ENCODE measurements at regions not wholly inside any gene's neighbourhood (a gene's known extent, or its start where the extent isn't known, plus 50 kb on each side); places are given as distances from the start of the nearest gene placed in this dataset.

DNA sequence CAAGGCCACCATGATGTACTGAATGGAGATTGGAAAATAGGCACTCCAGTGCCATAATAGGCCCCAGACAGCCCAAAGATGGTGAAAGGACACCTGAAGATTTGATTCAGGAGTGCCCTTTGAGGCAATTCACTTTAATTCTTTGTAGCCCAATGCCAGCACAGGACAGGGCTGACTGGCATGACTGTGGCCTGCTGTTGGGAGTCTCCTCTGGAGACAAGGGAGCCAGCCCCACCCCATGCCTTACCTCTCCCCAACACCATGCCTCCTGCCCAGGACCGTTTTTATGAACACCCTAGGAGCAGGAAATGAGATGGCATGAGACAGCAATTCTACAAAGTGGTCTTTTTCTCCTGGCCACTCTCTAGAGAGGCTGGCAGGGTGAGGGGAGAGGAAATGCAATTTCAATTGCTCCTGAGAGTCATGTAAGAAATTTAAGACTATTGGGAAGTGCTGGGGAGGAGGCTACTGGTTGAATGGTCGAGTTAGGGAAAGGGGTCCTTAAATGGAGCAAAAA, 94.2 kb upstream of the MAMLD1 start:
- Mint-ChIP-seq H3K9me3 (peaks cover 63 to 66% of the 10 kb centered on the region in 2 experiments), H3K4me1 (no peaks in the 10 kb centered on the region), H3K36me3 (ENCODE audit: insufficient read depth in 1 of 3, low read depth in 3 of 3) (peaks cover 0 to 3% (median 2%) of the 10 kb centered on the region in 3 experiments; a peak in 3 of 7 replicates), H3K27me3 (ENCODE audit: low read depth) (peaks cover 4% of the 10 kb centered on the region; the same call in 1 of the 2 replicates), H3K4me3 (no peak overlapping the region), H3K27ac (no peak overlapping the region)
- Histone ChIP-seq H3K14ac (ENCODE audit: insufficient read depth, low read length) (no peak overlapping the region), H4K8ac (replicated peaks; ENCODE audit: insufficient read length, low read depth, low read length) (no peak overlapping the region), H3K23ac (ENCODE audit: insufficient read length, low read depth, low read length) (no peak overlapping the region), H3K79me1 (ENCODE audit: insufficient read depth, low read depth, low read length, poor library complexity, severe bottlenecking) (no peaks in the 10 kb centered on the region), H4K91ac (ENCODE audit: insufficient read length, low read depth, low read length) (no peak overlapping the region), H3K4me2 (ENCODE audit: insufficient read depth, insufficient read length, low read length) (no peak overlapping the region), H3K9ac (ENCODE audit: extremely low read depth, insufficient read length, low read length) (no peak overlapping the region), H3K4me1 (ENCODE audit: insufficient read depth, low read length) (no peaks in the 10 kb centered on the region), H3K18ac (ENCODE audit: insufficient read length, low read depth, low read length) (no peak overlapping the region), H3T11ph (ENCODE audit: low read length) (no peak overlapping the region), H3K23me2 (ENCODE audit: insufficient read length, low read depth, low read length, poor library complexity, severe bottlenecking) (no peaks in the 10 kb centered on the region), H3K4ac (ENCODE audit: low read depth, low read length) (no peak overlapping the region), H3K79me2 (ENCODE audit: insufficient read depth, low read length) (no peaks in the 10 kb centered on the region), H2BK12ac (ENCODE audit: insufficient read length, low read depth, low read length) (no peak overlapping the region), H2BK5ac (ENCODE audit: insufficient read length, low read length) (no peak overlapping the region), H3K56ac (ENCODE audit: insufficient read length, low read depth, low read length) (no peak overlapping the region), H4K20me1 (ENCODE audit: control insufficient read depth, insufficient read depth, insufficient read length) (no peaks in the 10 kb centered on the region), H3K27me3 (ENCODE audit: insufficient read depth, low read length) (no peaks in the 10 kb centered on the region; the same call in 1 of the 2 replicates), H3K9me3 (ENCODE audit: control insufficient read depth, low read depth, low read length) (no peaks in the 10 kb centered on the region), H2BK15ac (ENCODE audit: low read depth, low read length) (no peak overlapping the region), H2AK5ac (ENCODE audit: insufficient read length, low read length) (no peak overlapping the region), H3K27ac (ENCODE audit: insufficient read length, low read depth, low read length) (no peak overlapping the region), H2AFZ (ENCODE audit: low read length) (no peak overlapping the region), H2BK20ac (ENCODE audit: low read depth, low read length, poor library complexity, severe bottlenecking) (no peak overlapping the region), H4K5ac (ENCODE audit: insufficient read length, low read depth, low read length) (no peak overlapping the region), H2BK120ac (ENCODE audit: low read depth, low read length, poor library complexity, severe bottlenecking) (no peak overlapping the region)
- no peak for DNase-seq
- WGBS (ENCODE audit: extremely low coverage, insufficient read length, low lambda C conversion rate) = no CpG with 5 or more reads among the region's 2 CpGs
- TF ChIP-seq, protein P1, sequence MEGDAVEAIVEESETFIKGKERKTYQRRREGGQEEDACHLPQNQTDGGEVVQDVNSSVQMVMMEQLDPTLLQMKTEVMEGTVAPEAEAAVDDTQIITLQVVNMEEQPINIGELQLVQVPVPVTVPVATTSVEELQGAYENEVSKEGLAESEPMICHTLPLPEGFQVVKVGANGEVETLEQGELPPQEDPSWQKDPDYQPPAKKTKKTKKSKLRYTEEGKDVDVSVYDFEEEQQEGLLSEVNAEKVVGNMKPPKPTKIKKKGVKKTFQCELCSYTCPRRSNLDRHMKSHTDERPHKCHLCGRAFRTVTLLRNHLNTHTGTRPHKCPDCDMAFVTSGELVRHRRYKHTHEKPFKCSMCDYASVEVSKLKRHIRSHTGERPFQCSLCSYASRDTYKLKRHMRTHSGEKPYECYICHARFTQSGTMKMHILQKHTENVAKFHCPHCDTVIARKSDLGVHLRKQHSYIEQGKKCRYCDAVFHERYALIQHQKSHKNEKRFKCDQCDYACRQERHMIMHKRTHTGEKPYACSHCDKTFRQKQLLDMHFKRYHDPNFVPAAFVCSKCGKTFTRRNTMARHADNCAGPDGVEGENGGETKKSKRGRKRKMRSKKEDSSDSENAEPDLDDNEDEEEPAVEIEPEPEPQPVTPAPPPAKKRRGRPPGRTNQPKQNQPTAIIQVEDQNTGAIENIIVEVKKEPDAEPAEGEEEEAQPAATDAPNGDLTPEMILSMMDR (conservative IDR thresholded peaks at IDR 0.05) = no peak
